HG03039 (cell line): ENCODE measurements at regions not wholly inside any gene's neighbourhood (a gene's known extent, or its start where the extent isn't known, plus 50 kb on each side); places are given as distances from the start of the nearest gene placed in this dataset.

Experiments
- ATAC-seq: cut with Tn5 transposase; IDR thresholded peaks from one replicate; pipeline ENCODE4 v1.9.1; 2021; ENCODE audit warnings: mild to moderate bottlenecking, moderate library complexity; ENCODE audit not compliant: unreplicated experiment

- no peak for ATAC-seq
These were observed 53.8 kb upstream of the VCX start for GRCh38 chrX:7789200-7789599.

- no peak for ATAC-seq
These were observed 54.6 kb upstream of the VCX start for GRCh38 chrX:7788334-7788733.

- no peak for ATAC-seq
These were observed 55.3 kb upstream of the VCX start for GRCh38 chrX:7787714-7788113.

- no peak for ATAC-seq
These were observed 58.4 kb upstream of the VCX start for GRCh38 chrX:7784580-7784979.

GRCh38 chrX:7779644-7780043 lies 63.3 kb upstream of the VCX start:
- ATAC-seq, result no peak

GRCh38 chrX:7775987-7776386 lies 67.0 kb upstream of the VCX start:
- no peak for ATAC-seq

- no peak for ATAC-seq
These were observed 71.1 kb upstream of the VCX start for GRCh38 chrX:7771788-7772438.

GRCh38 chrX:7759830-7760229 lies 83.1 kb upstream of the VCX start:
- no peak for ATAC-seq

- ATAC-seq, result no peak
These were observed 96.1 kb upstream of the VCX start for GRCh38 chrX:7746856-7747255.

GRCh38 chrX:7730071-7730470 lies 112.9 kb upstream of the VCX start:
- no peak for ATAC-seq

GRCh38 chrX:7720519-7720918 lies 122.5 kb upstream of the VCX start:
- no peak for ATAC-seq

GRCh38 chrX:7714351-7714750 lies 128.6 kb upstream of the VCX start:
- no peak for ATAC-seq

- no peak for ATAC-seq
These were observed 131.8 kb upstream of the VCX start for GRCh38 chrX:7711167-7711566.

- no peak for ATAC-seq
These were observed 133.1 kb upstream of the VCX start for GRCh38 chrX:7709845-7710244.

GRCh38 chrX:7706032-7706431 lies 136.9 kb upstream of the VCX start:
- ATAC-seq, result no peak

- no peak for ATAC-seq
These were observed 138.8 kb upstream of the VCX start for GRCh38 chrX:7704205-7704604.

- ATAC-seq, result no peak
These were observed 144.7 kb upstream of the VCX start for GRCh38 chrX:7698248-7698647.

GRCh38 chrX:7690842-7691241 lies 152.1 kb upstream of the VCX start:
- ATAC-seq, result no peak

GRCh38 chrX:7689791-7690412 lies 153.1 kb upstream of the VCX start:
- ATAC-seq, result no peak

- ATAC-seq, result no peak
These were observed 162.8 kb upstream of the VCX start for GRCh38 chrX:7680181-7680580.

- no peak for ATAC-seq
These were observed 188.7 kb upstream of the VCX start for GRCh38 chrX:7654316-7654715.

- ATAC-seq, result no peak
These were observed 195.1 kb upstream of the VCX start for GRCh38 chrX:7647831-7648230.

GRCh38 chrX:7641141-7641540 lies 201.8 kb upstream of the VCX start:
- ATAC-seq, result no peak
